NCI-H524 treated with DMSO at 0.1 percent for 48 hours (cell line): ENCODE measurements at regions not wholly inside any gene's neighbourhood (a gene's known extent, or its start where the extent isn't known, plus 50 kb on each side); places are given as distances from the start of the nearest gene placed in this dataset.
"Not testable (repeated sequence)": the region's sequence is repeated elsewhere in the genome, so short reads cannot be mapped to it uniquely, and the experiment has no call there.

Source experiments
- DNase-seq: peaks from one replicate; lab custom pipeline; 2025; lab: John Stamatoyannopoulos, UW

GRCh38 chr9:129414377-129414992 lies 206.4 kb downstream of the C9orf50 start:
- no peak for DNase-seq

GRCh38 chr9:129413537-129414376 lies 207.1 kb downstream of the C9orf50 start:
- DNase-seq = peak; percentile 64

- DNase-seq = no peak
Measured at GRCh38 chr9:129412814-129413536, 207.9 kb downstream of the C9orf50 start.

- not testable (repeated sequence) for DNase-seq
Measured at GRCh38 chr9:129412176-129412813, 208.6 kb downstream of the C9orf50 start.

GRCh38 chr9:129411501-129412175 lies 209.3 kb downstream of the C9orf50 start:
- no peak for DNase-seq

GRCh38 chr9:129410226-129410625 lies 210.7 kb downstream of the C9orf50 start:
- DNase-seq = no peak

GRCh38 chr9:129408535-129409215 lies 212.2 kb downstream of the C9orf50 start:
- no peak for DNase-seq

GRCh38 chr9:129407905-129408452 lies 212.9 kb downstream of the C9orf50 start:
- no peak for DNase-seq

GRCh38 chr9:129406278-129407225 lies 214.3 kb downstream of the C9orf50 start:
- no peak for DNase-seq

- no peak for DNase-seq
Measured at GRCh38 chr9:129405827-129406213, 215.1 kb downstream of the C9orf50 start.

GRCh38 chr9:129405089-129405826 lies 215.6 kb downstream of the C9orf50 start:
- no peak for DNase-seq

- DNase-seq = no peak
Measured at GRCh38 chr9:129404621-129405020, 216.3 kb downstream of the C9orf50 start.

- DNase-seq = no peak
Measured at GRCh38 chr9:129403779-129404620, 216.9 kb downstream of the C9orf50 start.

- DNase-seq = no peak
Measured at GRCh38 chr9:129402931-129403778, 217.7 kb downstream of the C9orf50 start.

- no peak for DNase-seq
Measured at GRCh38 chr9:129402371-129402739, 218.5 kb downstream of the C9orf50 start.

GRCh38 chr9:129401623-129402370 lies 219.1 kb downstream of the C9orf50 start:
- DNase-seq = no peak
